ENCODE measurements at regions not wholly inside any gene's neighbourhood (a gene's known extent, or its start where the extent isn't known, plus 50 kb on each side); places are given as distances from the start of the nearest gene placed in this dataset.

DNA sequence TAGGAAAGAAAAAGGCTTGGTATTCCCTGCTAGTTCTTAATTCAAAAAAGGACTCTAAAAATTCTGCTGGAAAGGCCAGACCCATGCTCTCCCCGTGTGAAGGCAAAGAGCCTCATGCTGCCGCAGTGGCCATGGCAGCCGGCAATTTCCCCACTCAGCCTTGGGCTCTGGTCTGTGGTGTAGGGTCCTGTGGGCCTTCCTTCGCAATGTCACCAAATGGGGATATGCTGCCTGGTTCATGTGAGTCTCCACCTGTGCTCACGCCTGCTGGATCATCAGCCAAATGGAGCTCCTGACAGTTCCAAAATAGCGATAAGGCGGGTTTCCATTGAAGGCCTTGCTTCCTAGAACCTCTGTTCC lies 282.8 kb upstream of the ATP5MC3 start:
- TF ChIP-seq KDM5A (IDR thresholded peaks at IDR 0.05; ENCODE audit: low read length) (no peak), RNF2 (IDR thresholded peaks at IDR 0.05; ENCODE audit: borderline replicate concordance, low read depth, low read length, missing control alignments, poor library complexity, severe bottlenecking) (no peak), POLR2A (IDR thresholded peaks at IDR 0.05; ENCODE audit: control extremely low read depth in 1 of 2, low read depth in 2 of 2, low read length in 2 of 2) (no peak), RAD21 (IDR thresholded peaks at IDR 0.05 in 1 of 2, conservative IDR thresholded peaks at IDR 0.05 in 1 of 2; ENCODE audit: low read depth in 2 of 2, low read length in 2 of 2) (no peak), JUN (IDR thresholded peaks at IDR 0.05; ENCODE audit: low read depth, low read length) (no peak)

Data from H1 (cell line).